GM21390 (cell line): ENCODE measurements at regions not wholly inside any gene's neighbourhood (a gene's known extent, or its start where the extent isn't known, plus 50 kb on each side); places are given as distances from the start of the nearest gene placed in this dataset.
"Not testable (repeated sequence)": the region's sequence is repeated elsewhere in the genome, so short reads cannot be mapped to it uniquely, and the experiment has no call there.

Experiments
- ATAC-seq: cut with Tn5 transposase; IDR thresholded peaks from one replicate; pipeline ENCODE4 v1.9.1; 2021; ENCODE audit not compliant: unreplicated experiment

DNA sequence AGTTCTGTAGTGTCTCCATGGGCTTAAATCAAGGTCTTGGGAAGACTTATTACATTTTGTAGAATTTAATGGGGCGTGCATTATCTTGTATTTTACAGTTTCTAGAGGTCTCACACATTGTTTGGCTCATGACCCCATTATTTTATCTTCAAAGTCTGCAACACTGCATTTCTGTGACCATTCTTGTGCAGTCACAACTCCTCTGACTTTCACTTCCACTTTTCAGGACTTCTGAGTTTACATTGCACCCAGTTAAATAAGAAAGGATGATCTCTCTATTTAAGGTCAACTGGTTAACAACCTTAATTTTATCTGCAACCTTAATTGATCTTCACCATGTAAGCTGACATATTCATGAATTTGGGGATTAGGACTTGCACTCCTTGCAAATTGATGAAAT is 1186.6 kb downstream of the MRPL39 start:
- peak; percentile 73 for ATAC-seq

- not testable (repeated sequence) for ATAC-seq
Observed at GRCh38 chr21:24419641-24420040, 1187.6 kb downstream of the MRPL39 start.

DNA sequence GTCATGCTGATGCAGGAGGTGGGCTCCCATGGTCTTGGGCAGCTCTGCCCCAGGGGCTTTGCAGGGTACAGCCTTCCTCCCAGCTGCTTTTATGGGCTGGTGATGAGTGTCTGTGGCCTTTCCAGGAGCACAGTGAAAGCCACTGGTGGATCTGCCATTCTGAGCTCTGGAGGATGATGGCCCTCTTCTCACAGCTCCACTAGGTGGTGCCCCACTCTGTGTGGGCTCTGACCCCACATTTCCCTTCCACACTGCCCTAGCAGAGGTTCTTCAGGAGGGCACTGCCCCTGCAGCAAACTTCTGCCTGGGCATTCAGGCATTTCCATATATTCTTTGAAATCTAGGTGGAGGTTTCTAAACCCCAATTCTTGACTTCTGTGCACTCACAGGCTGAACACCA is 1188.6 kb downstream of the MRPL39 start:
- ATAC-seq, result no peak

DNA sequence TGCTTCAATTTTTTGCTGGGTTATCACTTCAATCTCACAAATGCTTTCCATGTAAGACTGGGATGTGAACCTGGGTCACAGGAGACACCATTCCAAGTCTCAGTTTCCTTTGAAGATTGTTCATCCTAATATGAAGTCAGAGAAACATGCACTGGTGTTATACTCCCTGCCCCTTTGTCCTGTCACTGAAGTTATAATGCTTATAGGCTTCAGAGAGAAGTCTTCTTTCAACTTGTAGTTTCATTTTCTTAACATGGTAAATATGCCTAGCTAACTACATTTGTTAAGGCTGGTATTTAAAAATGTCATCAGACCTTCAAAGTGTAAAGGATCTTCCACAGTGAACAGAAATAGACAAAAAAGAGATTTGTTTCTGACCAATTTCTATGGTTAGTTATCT is 1195.9 kb downstream of the MRPL39 start:
- ATAC-seq, result no peak

DNA sequence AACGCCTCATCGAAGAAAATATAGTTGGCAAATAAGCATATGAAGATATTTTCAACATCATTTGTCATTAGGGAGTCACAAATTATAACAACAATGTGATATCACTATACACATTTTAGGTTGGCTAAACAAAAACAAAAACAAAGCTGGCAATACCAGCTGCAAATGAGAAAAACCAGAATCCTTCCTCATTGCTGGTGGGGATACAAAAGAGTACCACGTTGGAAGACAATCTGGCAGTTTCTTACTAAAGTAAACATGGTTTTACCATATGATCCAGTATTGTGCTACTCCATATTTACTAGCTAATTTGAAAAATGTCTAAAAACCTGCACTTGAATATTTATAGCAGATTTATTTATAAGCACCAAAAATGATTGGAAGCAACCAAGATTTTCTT is 1204.1 kb downstream of the MRPL39 start:
- ATAC-seq, result no peak

- no peak for ATAC-seq
Observed at GRCh38 chr21:24395320-24395923, 1211.9 kb downstream of the MRPL39 start.

- ATAC-seq, result peak; percentile 69
Observed at GRCh38 chr21:24375201-24375600, 1232.1 kb downstream of the MRPL39 start.

- ATAC-seq, result no peak
Observed at GRCh38 chr21:24372506-24372905, 1234.8 kb downstream of the MRPL39 start.

DNA sequence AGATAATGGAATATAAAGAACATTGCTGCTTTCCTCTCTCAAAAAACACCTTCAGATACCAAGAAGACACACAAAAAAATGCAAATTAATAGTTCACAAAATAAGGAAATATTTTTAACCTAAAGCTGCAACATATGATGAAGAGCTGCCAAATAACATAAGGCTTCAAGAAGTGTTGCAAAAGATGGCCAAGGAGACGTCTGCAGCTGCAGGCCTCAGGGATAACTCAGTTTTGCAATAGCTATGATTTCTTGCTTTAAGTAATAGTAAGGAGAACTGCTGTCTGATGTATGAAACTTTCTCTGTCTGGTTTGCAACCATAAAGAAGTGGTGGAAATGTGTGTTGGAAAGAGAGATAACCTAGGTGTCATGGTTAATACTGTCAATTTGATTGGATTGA is 1237.5 kb downstream of the MRPL39 start:
- no peak for ATAC-seq

- ATAC-seq, result no peak
Observed at GRCh38 chr21:24369278-24369677, 1238.0 kb downstream of the MRPL39 start.

DNA sequence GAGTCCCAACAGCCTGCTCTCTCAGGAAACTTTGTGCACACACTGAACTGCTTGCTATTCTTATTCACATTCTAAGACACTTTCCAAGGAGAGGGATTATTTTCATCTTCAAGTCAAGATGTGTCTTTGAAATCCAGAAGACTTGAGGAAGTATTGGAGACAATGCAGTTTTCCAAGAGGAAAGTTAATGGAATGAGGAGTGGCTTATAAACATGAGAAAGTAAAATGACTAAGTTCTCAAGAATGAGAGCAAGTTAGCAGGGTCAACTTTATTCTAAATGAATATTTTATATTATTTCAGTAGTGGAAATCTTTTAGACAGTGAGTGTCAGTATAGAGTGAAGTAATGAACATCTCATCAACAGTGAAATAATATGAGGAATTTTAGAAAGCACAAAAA is 1239.3 kb downstream of the MRPL39 start:
- no peak for ATAC-seq

DNA sequence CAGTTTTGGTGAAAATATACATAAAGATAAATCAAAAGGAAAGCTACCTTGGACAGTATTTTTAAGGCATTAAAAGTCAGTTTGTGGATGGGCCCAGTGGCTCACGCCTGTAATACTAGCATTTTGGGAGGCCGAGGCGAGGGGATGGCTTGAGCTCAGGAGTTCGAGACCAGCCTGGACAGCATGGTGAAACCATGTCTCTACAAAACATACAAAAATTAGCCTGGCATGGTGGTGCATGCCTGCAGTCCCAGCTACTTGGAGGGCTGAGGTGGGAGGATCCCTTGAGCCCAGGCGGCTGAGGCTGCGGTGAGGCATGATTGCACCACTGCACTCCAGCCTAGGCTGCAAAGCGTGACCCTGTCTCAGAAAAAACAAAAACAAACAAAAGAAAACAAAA is 1253.8 kb downstream of the MRPL39 start:
- no peak for ATAC-seq

DNA sequence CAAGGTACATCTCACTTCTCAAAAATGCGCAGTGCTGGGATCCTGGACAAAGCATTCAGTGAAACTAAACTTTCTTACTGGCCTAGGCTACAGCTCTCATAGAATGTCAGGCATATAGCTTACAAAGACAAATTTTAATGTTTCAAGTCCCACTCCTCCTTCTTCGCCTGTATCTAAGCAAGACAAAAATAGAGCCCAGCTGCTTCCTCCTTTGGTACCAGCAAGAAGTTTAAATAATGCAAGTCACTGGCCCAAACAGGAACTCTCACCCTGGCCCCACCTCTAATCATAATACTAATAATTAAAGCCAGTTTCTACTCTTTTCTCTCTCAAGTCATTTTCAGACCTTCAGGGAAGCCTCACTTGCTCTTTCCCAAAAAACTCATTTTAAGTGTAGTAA is 1267.9 kb downstream of the MRPL39 start:
- ATAC-seq, result no peak

DNA sequence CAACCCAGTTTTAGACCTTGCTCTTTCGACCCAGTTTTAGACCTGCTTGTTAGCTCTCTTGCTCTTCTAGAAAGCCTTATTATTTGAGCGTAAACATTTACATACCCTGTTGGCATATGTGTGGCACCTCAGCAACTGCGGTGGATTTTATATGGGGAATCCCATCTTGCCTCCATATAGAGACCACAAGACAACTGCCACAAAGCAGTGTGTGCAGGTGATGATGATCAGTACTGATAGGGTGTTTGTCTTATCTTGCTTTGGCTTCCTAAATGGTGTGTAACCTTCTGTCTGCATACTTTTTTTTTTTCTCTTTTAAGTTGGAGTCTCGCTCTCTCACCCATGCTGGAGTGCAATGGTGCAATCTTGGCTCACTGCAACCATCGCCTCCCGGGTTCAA is 1270.8 kb downstream of the MRPL39 start:
- ATAC-seq, result no peak

DNA sequence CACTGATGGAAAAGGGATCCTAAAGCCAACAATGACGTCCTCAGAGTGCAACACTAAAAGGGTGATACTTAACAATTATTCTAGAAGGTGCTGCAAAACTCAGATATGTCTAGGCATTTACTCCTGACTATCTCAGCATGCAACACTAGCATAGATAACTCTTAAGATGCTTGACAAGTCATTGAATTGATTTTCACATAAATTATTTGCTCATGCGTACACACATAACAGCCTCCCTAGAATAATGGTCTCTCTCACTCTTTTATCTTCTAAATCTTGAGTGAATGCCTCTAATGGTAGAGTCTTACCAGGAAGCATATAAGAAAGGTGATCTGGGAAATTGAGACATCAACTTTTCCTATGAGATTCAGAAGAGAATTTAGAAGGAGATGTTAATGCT is 1283.7 kb downstream of the MRPL39 start:
- no peak for ATAC-seq

- ATAC-seq, result no peak
Observed at GRCh38 chr21:24316277-24316922, 1290.9 kb downstream of the MRPL39 start.

- no peak for ATAC-seq
Observed at GRCh38 chr21:24310788-24311187, 1296.5 kb downstream of the MRPL39 start.

- no peak for ATAC-seq
Observed at GRCh38 chr21:24308183-24308582, 1299.1 kb downstream of the MRPL39 start.

GRCh38 chr21:24302400-24302799 is 1304.9 kb downstream of the MRPL39 start:
- no peak for ATAC-seq

GRCh38 chr21:24298040-24298439 is 1309.2 kb downstream of the MRPL39 start:
- ATAC-seq, result no peak

DNA sequence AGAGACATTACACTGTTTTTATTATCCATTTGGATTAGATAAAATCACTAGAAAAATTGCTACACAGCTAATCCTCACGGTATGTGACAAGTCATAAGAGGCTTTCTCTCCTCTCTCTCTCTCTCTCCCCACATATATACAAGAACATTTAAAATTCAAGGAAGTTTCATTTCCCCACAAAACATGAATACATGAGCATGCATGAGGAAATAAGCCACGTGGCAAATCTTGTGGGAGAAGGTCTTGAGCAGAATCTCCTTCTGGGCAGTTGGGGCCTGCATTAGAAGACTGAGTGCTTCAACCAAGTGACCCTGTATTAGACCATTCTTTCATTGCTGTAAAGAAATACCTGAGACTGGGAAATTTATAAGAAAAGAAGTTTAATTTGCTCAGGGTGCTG is 1313.1 kb downstream of the MRPL39 start:
- no peak for ATAC-seq

GRCh38 chr21:24290151-24290833 is 1317.0 kb downstream of the MRPL39 start:
- ATAC-seq, result no peak
